CD14-positive monocyte (primary cell): ENCODE measurements at regions not wholly inside any gene's neighbourhood (a gene's known extent, or its start where the extent isn't known, plus 50 kb on each side); places are given as distances from the start of the nearest gene placed in this dataset.
A peak's percentile ranks its signal among the peaks of the same experiment; 100 is the strongest.

Source experiments
- DNase-seq, 3 donors: peaks; one replicate each; pipeline ENCODE4 v3.0.0-alpha.2; 2011 to 2022
- H2AFZ ChIP-seq: 2 replicates; pipeline ENCODE4 v1.6.0; 2012; ENCODE audit warnings: mild to moderate bottlenecking, low read depth, low read length, inconsistent platforms; ENCODE audit not compliant: insufficient read depth, poor library complexity, severe bottlenecking
- H3K27ac ChIP-seq, 2 donors: 1 replicate in 1 of 2; 2 replicates in 1 of 2; pipeline ENCODE4 v1.5.1; 2012 to 2013; ENCODE audit warnings: low read length in 2 of 2, control low read depth in 1 of 2, inconsistent platforms in 1 of 2, low read depth in 1 of 2, mild to moderate bottlenecking in 1 of 2
- H3K27me3 ChIP-seq, 2 donors: one replicate each; pipeline versions ENCODE4 v1.6.0 to v1.6.1; 2011 to 2013; ENCODE audit warnings: low read length in 2 of 2; ENCODE audit not compliant: control insufficient read depth in 2 of 2, insufficient read depth in 2 of 2
- H3K36me3 ChIP-seq, 2 donors: replicated peaks in 1 of 2; 1 replicate in 1 of 2; 2 replicates in 1 of 2; pipeline versions ENCODE4 v1.5.1 to v1.6.1; 2012 to 2013; ENCODE audit warnings: low read length in 2 of 2, control low read depth in 1 of 2, inconsistent platforms in 1 of 2, mild to moderate bottlenecking in 1 of 2; ENCODE audit not compliant: insufficient read depth in 2 of 2, control insufficient read depth in 1 of 2
- H3K4me1 ChIP-seq, 2 donors: 1 replicate in 1 of 2; 2 replicates in 1 of 2; pipeline versions ENCODE4 v1.5.1 to v1.6.1; 2012 to 2013; ENCODE audit warnings: low read length in 2 of 2, control low read depth in 1 of 2, inconsistent platforms in 1 of 2, mild to moderate bottlenecking in 1 of 2, moderate library complexity in 1 of 2; ENCODE audit not compliant: insufficient read depth in 2 of 2, control insufficient read depth in 1 of 2
- H3K4me2 ChIP-seq: replicated peaks from 2 replicates; pipeline ENCODE3; 2012; ENCODE audit warnings: low read length, moderate library complexity, mild to moderate bottlenecking; ENCODE audit not compliant: poor library complexity, severe bottlenecking; ENCODE audit errors: extremely low read depth
- H3K4me3 ChIP-seq, 3 experiments: fragments of 200-600 bp in 1 of 3; sonication (generic) in 1 of 3; replicated peaks in 1 of 3; 1 replicate in 2 of 3; 2 replicates in 1 of 3; pipeline ENCODE4 v1.5.1; 2011 to 2013; ENCODE audit warnings: low read length in 3 of 3, mild to moderate bottlenecking in 3 of 3, control low read depth in 2 of 3, low read depth in 2 of 3, inconsistent platforms in 1 of 3, moderate library complexity in 1 of 3
- H3K79me2 ChIP-seq: 2 replicates; pipeline ENCODE4 v1.6.0; 2012; ENCODE audit warnings: mild to moderate bottlenecking, control low read depth, inconsistent platforms, low read length, moderate library complexity; ENCODE audit not compliant: insufficient read depth
- H3K9ac ChIP-seq: 2 replicates; pipeline ENCODE4 v1.6.0; 2017; ENCODE audit warnings: low read length, mild to moderate bottlenecking; ENCODE audit not compliant: insufficient read depth, poor library complexity, severe bottlenecking
- H3K9me3 ChIP-seq, 2 donors: replicated peaks in 1 of 2; 1 replicate in 1 of 2; 2 replicates in 1 of 2; pipeline versions ENCODE4 v1.5.1 to v1.6.1; 2012 to 2013; ENCODE audit warnings: low read length in 2 of 2, control low read depth in 1 of 2; ENCODE audit not compliant: control insufficient read depth in 1 of 2, insufficient read depth in 1 of 2
- H4K20me1 ChIP-seq: 2 replicates; pipeline ENCODE4 v1.6.0; 2012; ENCODE audit warnings: mild to moderate bottlenecking, low read length, control low read depth, moderate library complexity; ENCODE audit not compliant: insufficient read depth
- H3K27ac Mint-ChIP-seq, 7 donors: one replicate each; pipeline ENCODE4 v1.8.0; 2020; ENCODE audit warnings: mild to moderate bottlenecking in 7 of 7, mixed read lengths in 7 of 7, moderate library complexity in 6 of 7, inconsistent platforms in 2 of 7
- H3K27me3 Mint-ChIP-seq, 3 donors: one replicate each; pipeline ENCODE4 v1.8.0; 2021 to 2022; ENCODE audit warnings: low read depth in 3 of 3, mild to moderate bottlenecking in 3 of 3, mixed read lengths in 3 of 3, moderate library complexity in 3 of 3, inconsistent platforms in 1 of 3
- H3K36me3 Mint-ChIP-seq, 2 donors: one replicate each; pipeline ENCODE4 v1.8.0; 2020; ENCODE audit warnings: mixed read lengths in 2 of 2, inconsistent platforms in 1 of 2, mild to moderate bottlenecking in 1 of 2
- H3K4me1 Mint-ChIP-seq: one replicate; pipeline ENCODE4 v1.8.0; 2020; ENCODE audit warnings: mild to moderate bottlenecking, mixed read lengths
- H3K4me3 Mint-ChIP-seq, 2 donors: one replicate each; pipeline ENCODE4 v1.8.0; 2020; ENCODE audit warnings: mild to moderate bottlenecking in 2 of 2, mixed read lengths in 2 of 2, moderate library complexity in 1 of 2
- H3K9me3 Mint-ChIP-seq, 7 donors: one replicate each; pipeline ENCODE4 v1.8.0; 2020 to 2022; ENCODE audit warnings: mixed read lengths in 7 of 7, mild to moderate bottlenecking in 6 of 7, moderate library complexity in 6 of 7, inconsistent platforms in 2 of 7
- WGBS: methylation state at CpG from one replicate; pipeline ENCODE4 v1.1.5; 2013; ENCODE audit warnings: missing lambda C conversion rate; ENCODE audit not compliant: insufficient coverage; 5-methylcytosine and 5-hydroxymethylcytosine counted together
- intact Hi-C, 2 donors: fragments of 100-400 bp; cut with micrococcal nuclease; formaldehyde crosslinking; loops; one replicate each; pipeline versions ENCODE4 v1.15.0 to v1.15.1; 2023
- TF ChIP-seq, protein P1 (sequence below): fragments of 200-600 bp; IDR thresholded peaks from one replicate; pipeline ENCODE4 v1.8.0; 2022; ENCODE audit warnings: antibody characterized with exemption, mild to moderate bottlenecking

DNA sequence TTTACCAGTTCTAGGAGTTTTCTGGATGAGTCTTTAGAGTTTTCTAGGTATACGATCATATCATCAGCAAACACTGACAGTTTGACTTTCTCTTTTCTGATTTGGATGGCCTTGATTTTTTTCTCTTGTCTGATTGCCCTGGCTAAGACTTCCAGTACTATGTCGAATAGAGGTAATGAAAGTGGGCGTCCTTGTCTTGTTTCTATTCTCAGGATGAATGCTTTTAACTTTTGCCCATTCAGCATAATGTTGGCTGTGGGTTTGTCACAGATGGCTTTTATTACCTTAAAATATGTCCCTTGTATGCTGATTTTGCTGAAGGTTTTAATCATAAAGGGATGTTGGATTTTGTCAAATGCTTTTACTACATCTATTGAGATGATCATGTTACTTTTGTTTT is 223.2 kb upstream of the COBL start:
- TF ChIP-seq, protein P1, sequence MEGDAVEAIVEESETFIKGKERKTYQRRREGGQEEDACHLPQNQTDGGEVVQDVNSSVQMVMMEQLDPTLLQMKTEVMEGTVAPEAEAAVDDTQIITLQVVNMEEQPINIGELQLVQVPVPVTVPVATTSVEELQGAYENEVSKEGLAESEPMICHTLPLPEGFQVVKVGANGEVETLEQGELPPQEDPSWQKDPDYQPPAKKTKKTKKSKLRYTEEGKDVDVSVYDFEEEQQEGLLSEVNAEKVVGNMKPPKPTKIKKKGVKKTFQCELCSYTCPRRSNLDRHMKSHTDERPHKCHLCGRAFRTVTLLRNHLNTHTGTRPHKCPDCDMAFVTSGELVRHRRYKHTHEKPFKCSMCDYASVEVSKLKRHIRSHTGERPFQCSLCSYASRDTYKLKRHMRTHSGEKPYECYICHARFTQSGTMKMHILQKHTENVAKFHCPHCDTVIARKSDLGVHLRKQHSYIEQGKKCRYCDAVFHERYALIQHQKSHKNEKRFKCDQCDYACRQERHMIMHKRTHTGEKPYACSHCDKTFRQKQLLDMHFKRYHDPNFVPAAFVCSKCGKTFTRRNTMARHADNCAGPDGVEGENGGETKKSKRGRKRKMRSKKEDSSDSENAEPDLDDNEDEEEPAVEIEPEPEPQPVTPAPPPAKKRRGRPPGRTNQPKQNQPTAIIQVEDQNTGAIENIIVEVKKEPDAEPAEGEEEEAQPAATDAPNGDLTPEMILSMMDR, result no peak
- intact Hi-C loops, result no loop called here
- H3K9ac ChIP-seq, result no peak overlapping the region

DNA sequence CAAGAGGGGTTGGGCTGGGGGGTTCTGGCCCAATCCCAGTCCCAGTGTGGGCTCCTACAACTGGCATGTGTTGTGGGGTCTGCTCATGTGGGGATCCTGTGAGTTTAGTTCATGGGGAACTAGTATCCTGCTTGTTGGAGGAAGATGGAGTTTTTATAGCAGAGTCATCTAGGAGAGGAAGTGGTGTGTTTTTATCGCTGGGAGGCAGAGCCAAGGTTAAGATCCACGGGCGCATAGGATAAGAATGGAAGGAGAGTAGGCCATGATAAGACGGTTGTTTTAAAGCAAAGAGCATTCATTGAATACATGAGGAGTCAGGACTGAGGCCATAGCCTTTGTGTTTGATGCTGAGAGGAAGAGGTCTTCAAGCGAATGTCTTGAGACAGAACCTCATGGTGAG is 211.6 kb upstream of the COBL start:
- H3K27me3 Mint-ChIP-seq, result no peaks in the 10 kb centered on the region
- Histone ChIP-seq H3K4me3 (no peak overlapping the region), H3K79me2 (no peaks in the 10 kb centered on the region), H3K4me2 (no peak overlapping the region), H3K9ac (no peak overlapping the region), H3K36me3 (no peaks in the 10 kb centered on the region), H2AFZ (no peak overlapping the region), H3K9me3 (peaks cover 0 to 3% of the 10 kb centered on the region in 2 donors), H3K27ac (no peak overlapping the region), H4K20me1 (no peaks in the 10 kb centered on the region), H3K27me3 (no peaks in the 10 kb centered on the region), H3K4me1 (no peaks in the 10 kb centered on the region)
- DNase-seq, result no peak
- H3K4me1 Mint-ChIP-seq, result no peaks in the 10 kb centered on the region
- H3K4me3 Mint-ChIP-seq, result no peak overlapping the region
- no peaks in the 10 kb centered on the region for H3K36me3 Mint-ChIP-seq
- intact Hi-C loops, result no loop called here
- peak overlapping the region in 1 of 7 donors; percentile 62 for H3K27ac Mint-ChIP-seq
- TF ChIP-seq, protein P1, result no peak
- H3K9me3 Mint-ChIP-seq, result peaks cover 0 to 9% (median 5%) of the 10 kb centered on the region in 7 donors
- WGBS, result 79% methylated on average over 4 of the region's 5 CpGs

More for the DNA sequence above, 223.2 kb upstream of the COBL start:
- Histone ChIP-seq H3K4me1 (no peaks in the 10 kb centered on the region), H2AFZ (no peak overlapping the region), H3K4me2 (no peak overlapping the region), H3K79me2 (no peaks in the 10 kb centered on the region), H3K27me3 (no peaks in the 10 kb centered on the region), H3K27ac (no peak overlapping the region), H4K20me1 (no peaks in the 10 kb centered on the region), H3K36me3 (no peaks in the 10 kb centered on the region), H3K9me3 (peaks cover 27 to 31% of the 10 kb centered on the region in 2 donors), H3K4me3 (no peak overlapping the region)
- DNase-seq, result no peak
- no peak overlapping the region for H3K27ac Mint-ChIP-seq
- peaks cover 16 to 38% (median 22%) of the 10 kb centered on the region in 7 donors for H3K9me3 Mint-ChIP-seq
- H3K27me3 Mint-ChIP-seq, result no peaks in the 10 kb centered on the region
- H3K4me3 Mint-ChIP-seq, result no peak overlapping the region
- H3K4me1 Mint-ChIP-seq, result no peaks in the 10 kb centered on the region
- no CpG with 5 or more reads among the region's 3 CpGs for WGBS
- no peaks in the 10 kb centered on the region for H3K36me3 Mint-ChIP-seq
